ENCODE measurements at regions not wholly inside any gene's neighbourhood (a gene's known extent, or its start where the extent isn't known, plus 50 kb on each side); places are given as distances from the start of the nearest gene placed in this dataset.

GRCh38 chr13:111462944-111463343 lies 142.5 kb downstream of the TEX29 start:
- CTCF ChIA-PET, result no interaction called here

GRCh38 chr13:111467111-111467890 lies 146.9 kb downstream of the TEX29 start:
- Mint-ChIP-seq H3K9me3 (no peaks in the 10 kb centered on the region), H3K4me1 (no peaks in the 10 kb centered on the region), H3K4me3 (no peak overlapping the region), H3K27me3 (peaks cover 14 to 19% of the 10 kb centered on the region in 2 donors), H3K36me3 (no peaks in the 10 kb centered on the region), H3K27ac (no peak overlapping the region)
- ATAC-seq (replicated peaks in 1 of 4) (no peak), DNase-seq (peak in 1 of 35 experiments; percentile 13)
- H3K4me3 ChIP-seq (ENCODE audit: control insufficient read depth in 1 of 2, extremely low read depth in 1 of 2, low read length in 1 of 2), result no peak overlapping the region
- ChIA-PET CTCF (no interaction called here), POLR2A (no interaction called here)
- H3K27ac ChIP-seq (ENCODE audit: low read length), result no peak overlapping the region
- H3K27me3 ChIP-seq (replicated peaks in 1 of 2; ENCODE audit: control insufficient read depth in 2 of 2, extremely low read depth in 1 of 2, insufficient read depth in 2 of 2, low read length in 1 of 2), result peaks cover 0 to 33% of the 10 kb centered on the region in 2 experiments
- no peaks in the 10 kb centered on the region for H3K36me3 ChIP-seq (ENCODE audit: control insufficient read depth in 2 of 2, extremely low read depth in 1 of 2, insufficient read depth in 1 of 2, low read length in 1 of 2)
- H3K4me1 ChIP-seq (ENCODE audit: control insufficient read depth in 1 of 2, extremely low read depth in 1 of 2, insufficient read depth in 2 of 2, low read length in 2 of 2), result no peaks in the 10 kb centered on the region
- H3K9me3 ChIP-seq, result no peaks in the 10 kb centered on the region
- WGBS (ENCODE audit: insufficient coverage), result 75% methylated on average over 3 of the region's 7 CpGs

More at GRCh38 chr13:111462944-111463343, 142.5 kb downstream of the TEX29 start:
- Mint-ChIP-seq H3K4me3 (no peak overlapping the region), H3K9me3 (no peaks in the 10 kb centered on the region), H3K36me3 (no peaks in the 10 kb centered on the region), H3K27ac (no peak overlapping the region), H3K27me3 (peaks cover 23 to 33% of the 10 kb centered on the region in 2 donors), H3K4me1 (peaks cover 0 to 7% (median 2%) of the 10 kb centered on the region in 3 donors)
- Histone ChIP-seq H3K36me3 (ENCODE audit: control insufficient read depth in 2 of 2, extremely low read depth in 1 of 2, insufficient read depth in 1 of 2, low read length in 1 of 2) (no peaks in the 10 kb centered on the region), H3K27ac (ENCODE audit: low read length) (no peak overlapping the region), H3K4me3 (ENCODE audit: control insufficient read depth in 1 of 2, extremely low read depth in 1 of 2, low read length in 1 of 2) (no peak overlapping the region), H3K27me3 (replicated peaks in 1 of 2; ENCODE audit: control insufficient read depth in 2 of 2, extremely low read depth in 1 of 2, insufficient read depth in 2 of 2, low read length in 1 of 2) (peaks cover 0 to 25% of the 10 kb centered on the region in 2 experiments), H3K9me3 (no peaks in the 10 kb centered on the region), H3K4me1 (ENCODE audit: control insufficient read depth in 1 of 2, extremely low read depth in 1 of 2, insufficient read depth in 2 of 2, low read length in 2 of 2) (no peaks in the 10 kb centered on the region)
- ATAC-seq (replicated peaks in 1 of 4) (no peak), DNase-seq (no peak)
- 64% methylated on average over 6 of the region's 6 CpGs for WGBS (ENCODE audit: insufficient coverage)
- POLR2A ChIA-PET, result no interaction called here

GRCh38 chr13:111468037-111468959 lies 147.9 kb downstream of the TEX29 start:
- Mint-ChIP-seq H3K9me3 (no peaks in the 10 kb centered on the region), H3K27me3 (peaks cover 14 to 20% of the 10 kb centered on the region in 2 donors), H3K4me1 (no peaks in the 10 kb centered on the region), H3K4me3 (no peak overlapping the region), H3K27ac (no peak overlapping the region), H3K36me3 (no peaks in the 10 kb centered on the region)
- no peaks in the 10 kb centered on the region for H3K4me1 ChIP-seq (ENCODE audit: control insufficient read depth in 1 of 2, extremely low read depth in 1 of 2, insufficient read depth in 2 of 2, low read length in 2 of 2)
- WGBS (ENCODE audit: insufficient coverage), result 86% methylated on average over 17 of the region's 23 CpGs
- H3K9me3 ChIP-seq, result no peaks in the 10 kb centered on the region
- DNase-seq (no peak), ATAC-seq (replicated peaks in 1 of 4) (no peak)
- no peaks in the 10 kb centered on the region for H3K36me3 ChIP-seq (ENCODE audit: control insufficient read depth in 2 of 2, extremely low read depth in 1 of 2, insufficient read depth in 1 of 2, low read length in 1 of 2)
- peaks cover 0 to 33% of the 10 kb centered on the region in 2 experiments for H3K27me3 ChIP-seq (replicated peaks in 1 of 2; ENCODE audit: control insufficient read depth in 2 of 2, extremely low read depth in 1 of 2, insufficient read depth in 2 of 2, low read length in 1 of 2)
- no peak overlapping the region for H3K4me3 ChIP-seq (ENCODE audit: control insufficient read depth in 1 of 2, extremely low read depth in 1 of 2, low read length in 1 of 2)
- H3K27ac ChIP-seq (ENCODE audit: low read length), result no peak overlapping the region
- POLR2A ChIA-PET, result no interaction called here
- CTCF ChIA-PET, result no interaction called here

- CTCF ChIA-PET, result no interaction called here
Measured at GRCh38 chr13:111469450-111469849, 149.0 kb downstream of the TEX29 start.

GRCh38 chr13:111469916-111470506 lies 149.6 kb downstream of the TEX29 start:
- CTCF ChIA-PET, result no interaction called here

More at GRCh38 chr13:111469450-111469849, 149.0 kb downstream of the TEX29 start:
- DNase-seq (no peak), ATAC-seq (replicated peaks in 1 of 4) (no peak)
- H3K36me3 ChIP-seq (ENCODE audit: control insufficient read depth in 2 of 2, extremely low read depth in 1 of 2, insufficient read depth in 1 of 2, low read length in 1 of 2), result no peaks in the 10 kb centered on the region
- H3K4me1 Mint-ChIP-seq, result no peaks in the 10 kb centered on the region
- peaks cover 0 to 32% of the 10 kb centered on the region in 2 experiments for H3K27me3 ChIP-seq (replicated peaks in 1 of 2; ENCODE audit: control insufficient read depth in 2 of 2, extremely low read depth in 1 of 2, insufficient read depth in 2 of 2, low read length in 1 of 2)
- POLR2A ChIA-PET, result no interaction called here
- no peaks in the 10 kb centered on the region for H3K4me1 ChIP-seq (ENCODE audit: control insufficient read depth in 1 of 2, extremely low read depth in 1 of 2, insufficient read depth in 2 of 2, low read length in 2 of 2)
- H3K27ac Mint-ChIP-seq, result no peak overlapping the region
- no peaks in the 10 kb centered on the region for H3K9me3 Mint-ChIP-seq
- no peak overlapping the region for H3K27ac ChIP-seq (ENCODE audit: low read length)
- H3K36me3 Mint-ChIP-seq, result no peaks in the 10 kb centered on the region
- no peak overlapping the region for H3K4me3 ChIP-seq (ENCODE audit: control insufficient read depth in 1 of 2, extremely low read depth in 1 of 2, low read length in 1 of 2)
- H3K4me3 Mint-ChIP-seq, result no peak overlapping the region
- WGBS (ENCODE audit: insufficient coverage), result 76% methylated on average over 5 of the region's 5 CpGs
- no peaks in the 10 kb centered on the region for H3K9me3 ChIP-seq
- H3K27me3 Mint-ChIP-seq, result peaks cover 14 to 16% of the 10 kb centered on the region in 2 donors

GRCh38 chr13:111470933-111471332 lies 150.5 kb downstream of the TEX29 start:
- ChIA-PET POLR2A (no interaction called here), CTCF (interaction anchor here in 1 of 2 donors (0.5 kb wide), 1 partner anchor 11 kb away, joined by 3 read pairs; no protein-coding TSS in a partner anchor)
- 96% methylated on average over 4 of the region's 9 CpGs for WGBS (ENCODE audit: insufficient coverage)
- Histone ChIP-seq H3K27me3 (replicated peaks in 1 of 2; ENCODE audit: control insufficient read depth in 2 of 2, extremely low read depth in 1 of 2, insufficient read depth in 2 of 2, low read length in 1 of 2) (peaks cover 0 to 35% of the 10 kb centered on the region in 2 experiments), H3K27ac (ENCODE audit: low read length) (no peak overlapping the region), H3K4me3 (ENCODE audit: control insufficient read depth in 1 of 2, extremely low read depth in 1 of 2, low read length in 1 of 2) (no peak overlapping the region), H3K9me3 (no peaks in the 10 kb centered on the region), H3K36me3 (ENCODE audit: control insufficient read depth in 2 of 2, extremely low read depth in 1 of 2, insufficient read depth in 1 of 2, low read length in 1 of 2) (no peaks in the 10 kb centered on the region), H3K4me1 (ENCODE audit: control insufficient read depth in 1 of 2, extremely low read depth in 1 of 2, insufficient read depth in 2 of 2, low read length in 2 of 2) (no peaks in the 10 kb centered on the region)
- Mint-ChIP-seq H3K36me3 (no peaks in the 10 kb centered on the region), H3K9me3 (no peaks in the 10 kb centered on the region), H3K27me3 (peaks cover 11 to 16% of the 10 kb centered on the region in 2 donors), H3K4me1 (no peaks in the 10 kb centered on the region), H3K4me3 (no peak overlapping the region), H3K27ac (no peak overlapping the region)
- DNase-seq, result no peak
- ATAC-seq (replicated peaks in 1 of 4), result no peak

More at GRCh38 chr13:111469916-111470506, 149.6 kb downstream of the TEX29 start:
- no peaks in the 10 kb centered on the region for H3K36me3 ChIP-seq (ENCODE audit: control insufficient read depth in 2 of 2, extremely low read depth in 1 of 2, insufficient read depth in 1 of 2, low read length in 1 of 2)
- Mint-ChIP-seq H3K4me3 (no peak overlapping the region), H3K9me3 (no peaks in the 10 kb centered on the region), H3K27me3 (peaks cover 13 to 16% of the 10 kb centered on the region in 2 donors), H3K36me3 (no peaks in the 10 kb centered on the region), H3K27ac (no peak overlapping the region), H3K4me1 (no peaks in the 10 kb centered on the region)
- DNase-seq (no peak), ATAC-seq (replicated peaks in 1 of 4) (no peak)
- no peaks in the 10 kb centered on the region for H3K9me3 ChIP-seq
- peaks cover 0 to 35% of the 10 kb centered on the region in 2 experiments for H3K27me3 ChIP-seq (replicated peaks in 1 of 2; ENCODE audit: control insufficient read depth in 2 of 2, extremely low read depth in 1 of 2, insufficient read depth in 2 of 2, low read length in 1 of 2)
- no peak overlapping the region for H3K4me3 ChIP-seq (ENCODE audit: control insufficient read depth in 1 of 2, extremely low read depth in 1 of 2, low read length in 1 of 2)
- H3K4me1 ChIP-seq (ENCODE audit: control insufficient read depth in 1 of 2, extremely low read depth in 1 of 2, insufficient read depth in 2 of 2, low read length in 2 of 2), result no peaks in the 10 kb centered on the region
- POLR2A ChIA-PET, result no interaction called here
- WGBS (ENCODE audit: insufficient coverage), result 83% methylated on average over 13 of the region's 20 CpGs
- H3K27ac ChIP-seq (ENCODE audit: low read length), result no peak overlapping the region
